Right ventricle myocardium superior (tissue), 1 donor: ENCODE measurements at regions not wholly inside any gene's neighbourhood (a gene's known extent, or its start where the extent isn't known, plus 50 kb on each side); places are given as distances from the start of the nearest gene placed in this dataset.

Experiments used
- ATAC-seq: fragments of 200-7000 bp; cut with Tn5 transposase; one replicate; pipeline ENCODE4 v1.9.1; 2020; ENCODE audit warnings: mild to moderate bottlenecking; ENCODE audit not compliant: poor library complexity
- DNase-seq: peaks from one replicate; pipeline ENCODE4 v3.0.0-alpha.2; 2020
- intact Hi-C: fragments of 100-400 bp; cut with DNase I; formaldehyde crosslinking; loops from one replicate; pipeline ENCODE4 v1.11.2; 2022
- donor health status: DM: no; HTN: yes; CAD: no; lungs with severe emphysema.

DNA sequence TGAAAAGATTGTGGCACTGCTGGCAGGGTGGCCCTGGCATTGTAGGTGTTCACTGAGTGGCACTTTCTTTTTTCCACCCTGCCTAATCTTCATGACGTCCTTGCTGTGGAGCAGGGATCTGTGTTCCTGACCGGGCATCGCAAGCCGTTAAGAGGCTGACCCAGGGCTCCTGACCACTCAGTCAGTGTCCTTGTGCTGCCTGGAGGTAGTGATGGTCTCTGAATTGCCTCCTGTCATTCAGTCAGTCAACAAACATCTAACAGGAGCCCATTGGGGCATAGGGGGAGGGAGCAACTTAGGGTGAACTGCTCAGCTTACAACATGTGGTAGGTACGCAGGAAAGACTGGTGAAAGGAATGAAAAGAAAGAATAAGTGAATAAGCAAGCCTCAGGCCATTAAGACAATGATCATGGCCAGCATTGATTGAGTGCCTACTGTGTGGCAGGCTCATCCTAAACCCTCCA is 152.0 kb downstream of the CEBPB start:
- DNase-seq: no peak
- no peak for ATAC-seq
- intact Hi-C loops: no loop called here

DNA sequence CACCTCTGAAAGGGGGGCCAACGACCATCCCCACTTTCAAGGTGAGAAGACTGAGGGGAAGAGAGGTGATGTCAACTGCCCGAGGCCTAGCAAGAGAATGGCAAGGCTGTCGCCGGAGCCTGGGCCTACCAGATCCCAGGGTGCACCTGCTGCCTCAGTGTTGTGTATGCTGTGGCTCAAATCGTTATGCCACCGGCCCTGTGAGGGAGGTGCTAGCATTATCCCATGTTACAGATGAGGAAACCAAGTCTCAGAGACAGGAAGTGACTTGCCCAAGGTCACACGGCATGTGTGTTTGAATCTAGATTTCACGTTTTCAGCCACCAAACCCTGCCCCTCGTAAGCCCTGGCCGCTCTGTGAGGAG is 152.5 kb downstream of the CEBPB start:
- DNase-seq: no peak
- intact Hi-C loops: no loop called here
- ATAC-seq: no peak

DNA sequence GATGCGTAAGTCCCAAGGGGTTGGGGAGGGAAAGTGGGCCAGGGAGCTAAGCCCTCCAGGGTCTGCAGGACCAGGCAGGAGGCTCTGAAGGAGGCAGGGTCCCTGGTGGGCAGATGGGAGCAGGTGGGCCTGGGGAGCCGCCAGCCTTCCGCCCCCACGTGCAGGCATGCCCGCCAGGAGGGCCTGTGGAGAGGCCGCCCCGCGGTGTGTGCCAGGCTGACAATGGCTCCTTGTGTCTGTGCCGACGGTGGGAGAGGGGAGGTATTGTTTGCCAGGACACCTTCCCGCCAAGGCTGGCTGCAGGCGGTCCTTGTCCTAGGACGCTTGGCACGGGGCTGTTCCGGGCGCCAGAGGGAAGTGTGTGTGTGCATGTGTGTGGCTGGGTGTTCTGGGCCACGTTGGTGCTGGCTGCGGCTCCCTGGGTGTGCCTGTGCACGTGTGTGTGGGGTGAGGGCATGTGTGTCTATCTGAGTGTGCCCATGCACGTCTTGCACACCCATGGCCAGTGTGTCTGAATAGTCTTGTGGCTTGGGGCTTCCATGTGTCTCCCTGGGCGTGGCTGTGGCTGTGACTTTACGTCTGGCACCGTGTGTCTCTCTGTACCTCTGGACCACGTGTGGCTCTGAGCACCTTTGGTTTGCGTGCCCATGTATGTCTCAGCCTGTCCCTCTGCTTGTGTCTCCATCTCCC is 153.0 kb downstream of the CEBPB start:
- no peak for ATAC-seq
- DNase-seq: no peak
- intact Hi-C loops: no loop called here

DNA sequence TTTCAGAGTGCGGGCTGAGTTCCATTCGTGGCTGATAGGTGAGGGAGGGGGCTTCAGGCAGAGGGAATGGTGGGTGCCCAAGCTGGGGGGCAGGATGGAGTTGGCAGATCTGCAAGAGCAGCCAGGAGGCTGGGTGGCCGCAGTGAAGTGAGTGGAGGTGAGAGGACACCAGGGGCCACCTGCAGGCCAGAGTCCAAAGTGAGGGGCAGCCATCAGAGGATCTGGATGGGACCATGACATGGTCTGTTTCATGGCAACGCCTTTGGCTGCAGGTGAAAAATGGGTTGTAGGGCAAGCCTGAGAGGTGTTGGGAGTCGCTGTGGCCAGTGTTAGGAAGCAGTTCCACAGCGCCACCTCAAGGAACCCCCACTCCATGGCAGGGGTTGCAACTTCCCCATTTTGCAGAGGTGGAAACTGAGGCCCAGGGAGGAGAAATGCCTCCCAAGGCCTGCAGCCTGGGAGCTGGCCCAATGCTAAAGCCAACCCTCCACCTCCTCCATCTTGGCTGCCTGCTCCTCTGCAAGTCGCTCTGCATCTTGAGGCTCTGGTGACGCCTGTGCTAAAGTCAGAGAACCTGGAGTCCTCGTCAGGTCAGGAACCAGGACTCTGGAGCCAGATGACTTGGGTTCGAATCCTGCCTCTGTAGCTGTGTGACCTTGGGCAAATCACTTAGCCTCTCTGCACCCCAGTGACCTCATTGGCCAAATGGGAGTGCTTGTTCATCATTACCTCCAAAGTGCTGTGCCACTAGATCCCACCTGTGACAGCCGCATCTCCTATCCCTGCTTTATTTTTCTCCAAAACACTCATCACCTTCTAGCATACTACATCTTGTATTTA is 153.8 kb downstream of the CEBPB start:
- DNase-seq: no peak
- no peak for ATAC-seq
- intact Hi-C loops: no loop called here

DNA sequence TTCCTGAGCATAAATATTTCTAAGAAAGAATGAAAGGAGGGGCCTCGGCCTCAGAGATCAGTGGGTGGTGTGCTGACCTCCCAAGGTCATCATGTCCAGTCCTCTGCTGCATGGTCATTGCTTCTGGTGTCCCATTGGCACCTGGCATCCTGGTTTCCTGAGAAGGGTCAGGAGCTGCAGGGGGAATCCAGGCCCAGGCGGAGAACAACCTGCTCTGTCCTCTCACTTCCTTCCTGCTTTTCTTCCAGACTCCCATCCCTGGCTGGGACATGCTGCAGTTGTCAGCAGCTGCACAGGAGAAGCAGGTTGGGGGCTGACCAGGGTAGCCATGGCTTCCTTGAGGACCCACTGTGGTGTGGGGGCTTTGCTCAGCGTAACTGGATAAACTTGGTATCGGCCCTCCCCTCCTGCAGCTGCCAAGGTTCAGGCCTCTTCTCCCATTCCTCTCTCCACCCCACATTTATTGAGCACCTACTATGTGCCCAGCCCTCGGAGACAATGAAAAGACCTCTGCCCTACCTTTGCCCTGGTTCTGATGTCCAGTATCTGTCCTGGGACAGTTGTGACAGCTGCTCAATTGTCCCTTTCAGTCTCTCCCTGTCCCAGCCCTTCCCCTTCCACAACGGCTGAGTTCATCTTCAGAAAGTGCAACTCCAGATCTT is 155.2 kb downstream of the CEBPB start:
- intact Hi-C loops: no loop called here
- no peak for ATAC-seq
- DNase-seq: no peak

DNA sequence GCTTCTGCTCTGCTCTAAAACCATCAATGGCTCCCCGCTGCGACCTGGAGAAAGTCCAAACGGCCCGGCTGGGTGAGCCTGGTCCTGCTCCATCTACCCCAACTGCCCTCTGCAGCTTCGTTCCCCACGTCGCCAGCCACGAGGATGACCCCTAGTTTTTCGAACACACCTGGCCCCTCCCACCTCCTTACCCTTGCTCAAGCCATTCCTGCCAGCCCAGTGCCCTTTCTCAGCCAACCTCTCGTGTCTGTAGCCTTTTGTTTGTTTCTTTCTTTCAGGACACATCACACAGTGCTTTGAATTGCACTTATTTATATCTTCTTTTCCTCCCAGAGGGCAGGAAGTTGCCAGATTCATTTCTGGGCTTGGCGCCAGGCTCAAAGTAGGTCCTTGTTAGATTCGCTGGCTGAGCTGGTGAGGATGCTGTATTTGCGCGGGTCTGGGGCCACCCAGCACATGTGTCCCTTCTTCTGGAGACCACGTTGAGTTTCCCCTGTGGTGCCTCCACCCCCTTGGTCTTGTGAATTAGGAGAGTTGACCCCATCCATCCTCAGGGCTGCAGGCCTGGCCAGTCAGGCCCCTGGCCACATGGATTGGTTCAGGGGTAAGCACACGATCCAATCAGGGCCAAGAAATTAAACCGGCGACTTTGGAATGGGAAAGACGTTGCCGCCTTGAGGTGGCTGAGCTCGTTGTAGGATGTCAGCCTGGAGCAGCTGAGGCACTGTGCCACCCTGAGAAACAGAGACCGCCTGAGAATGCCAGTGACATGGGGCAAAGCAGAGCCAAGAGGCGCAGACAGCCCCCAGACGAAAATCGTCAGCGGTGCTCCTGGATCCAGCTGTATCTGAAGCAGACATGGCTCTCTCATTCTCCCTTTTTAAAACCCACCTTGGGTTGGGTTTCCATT is 156.0 kb downstream of the CEBPB start:
- intact Hi-C loops: no loop called here
- DNase-seq (peak; percentile 92), ATAC-seq (peak; percentile 87)

DNA sequence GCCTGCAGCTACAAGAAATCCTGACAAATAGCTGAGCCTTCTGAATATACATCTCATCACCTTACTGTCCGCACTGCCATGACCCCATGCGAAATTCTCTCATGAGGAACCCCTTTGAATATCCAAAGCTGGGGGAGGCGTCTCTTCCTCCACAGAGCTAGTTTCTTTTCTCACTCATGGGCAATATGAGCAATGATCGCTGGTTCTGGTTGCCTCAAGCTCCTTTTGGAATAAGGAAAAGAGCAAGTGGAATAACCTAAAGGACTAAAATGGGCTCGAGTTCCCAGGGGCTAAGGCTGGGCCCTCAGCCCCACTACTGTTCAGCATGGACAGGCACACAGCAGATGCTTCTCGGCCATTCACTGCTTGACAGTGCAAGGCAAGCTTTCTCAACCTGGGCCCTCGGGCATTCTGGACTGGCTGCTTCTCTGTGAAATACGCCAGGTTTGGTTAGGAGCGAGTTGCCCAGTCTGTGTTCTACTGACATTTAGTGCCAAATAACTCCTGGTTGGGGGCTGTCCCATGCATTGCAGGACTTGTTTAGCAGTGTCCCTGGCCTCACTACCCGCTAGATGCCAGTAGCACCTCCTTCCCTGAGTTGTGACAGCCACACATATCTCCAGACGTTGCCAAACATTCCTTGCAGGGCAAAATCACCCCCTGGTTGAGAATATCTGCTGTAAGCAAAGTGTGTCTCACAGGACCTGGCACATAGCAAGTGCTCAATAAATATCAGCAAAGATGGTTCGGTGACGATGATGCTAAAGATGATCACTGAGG is 156.8 kb downstream of the CEBPB start:
- no peak for DNase-seq
- intact Hi-C loops: no loop called here
- peak; percentile 11 for ATAC-seq

DNA sequence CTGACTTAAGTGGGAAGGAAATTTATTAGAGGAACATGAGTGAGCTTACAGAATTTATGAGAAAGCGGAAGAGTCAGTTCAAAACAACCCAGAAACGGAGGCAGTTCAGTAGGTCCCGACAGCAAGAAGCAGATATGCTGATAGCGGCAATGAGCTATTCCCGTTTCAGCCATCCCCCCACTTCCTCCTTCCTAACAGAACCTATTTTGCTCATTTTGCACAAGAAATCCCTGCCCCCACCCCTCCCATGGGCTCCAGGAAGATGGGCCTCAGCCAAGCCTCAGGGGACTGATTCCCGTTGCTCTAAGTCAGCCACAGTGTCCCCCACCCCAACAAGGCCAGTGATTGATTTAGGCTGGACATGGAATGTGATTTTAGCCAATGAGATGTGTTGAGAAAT is 157.5 kb downstream of the CEBPB start:
- intact Hi-C loops: no loop called here
- DNase-seq: peak; percentile 73
- peak; percentile 26 for ATAC-seq

DNA sequence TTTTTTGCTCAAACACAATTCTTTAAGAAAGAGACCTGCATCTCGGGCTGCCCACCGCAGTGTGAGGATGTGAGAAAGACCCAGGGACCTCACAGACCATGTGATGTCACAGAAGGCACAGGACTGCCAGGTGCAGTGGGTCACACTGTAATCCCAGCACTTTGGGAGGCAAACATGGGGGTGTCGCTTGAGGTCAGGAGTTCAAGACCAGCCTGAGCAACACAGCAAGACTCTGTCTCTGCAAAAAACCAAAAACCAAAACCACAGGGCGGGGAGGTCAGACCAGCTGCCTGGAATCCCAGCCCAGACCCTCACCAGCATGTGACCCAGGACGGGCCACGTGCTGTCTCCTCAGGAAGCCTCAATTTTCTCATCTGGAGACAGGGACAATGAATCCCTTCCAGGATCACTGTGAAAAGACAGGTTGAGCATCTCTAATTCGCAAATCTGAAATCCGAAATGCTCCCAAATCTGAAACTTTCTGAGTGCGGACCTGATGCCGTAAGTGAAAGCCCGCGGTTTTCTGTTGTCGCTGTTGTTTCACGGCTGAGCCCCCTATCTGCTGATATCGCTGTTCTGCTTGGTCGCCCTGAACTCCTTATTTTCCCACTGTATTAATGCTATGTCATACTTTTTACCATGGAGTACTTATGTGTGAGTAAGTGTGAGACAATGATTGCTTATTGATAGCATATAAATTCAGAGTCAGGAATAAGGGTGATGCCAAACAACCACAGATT is 159.5 kb upstream of the PTPN1 start:
- intact Hi-C loops: no loop called here
- DNase-seq (no peak), ATAC-seq (no peak)

DNA sequence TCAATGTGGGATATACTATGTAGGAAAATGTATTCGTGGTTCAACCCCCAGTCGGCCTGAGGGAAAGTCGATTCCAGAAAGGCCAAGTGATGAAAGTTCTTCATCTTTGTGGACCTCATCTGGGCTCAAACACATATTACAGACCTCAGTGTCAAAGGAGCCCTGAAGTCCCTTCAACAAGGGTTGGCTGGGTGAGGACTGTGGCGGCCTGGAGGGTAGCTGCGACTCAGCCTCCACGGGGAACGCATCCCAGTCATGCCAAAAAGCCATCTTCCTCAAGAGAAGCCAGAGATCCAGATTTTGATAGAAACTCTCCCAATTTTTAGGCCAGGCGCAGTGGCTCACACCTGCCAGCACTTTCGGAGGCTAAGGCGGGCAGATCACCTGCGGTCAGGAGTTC is 158.6 kb upstream of the PTPN1 start:
- DNase-seq: no peak
- intact Hi-C loops: no loop called here

DNA sequence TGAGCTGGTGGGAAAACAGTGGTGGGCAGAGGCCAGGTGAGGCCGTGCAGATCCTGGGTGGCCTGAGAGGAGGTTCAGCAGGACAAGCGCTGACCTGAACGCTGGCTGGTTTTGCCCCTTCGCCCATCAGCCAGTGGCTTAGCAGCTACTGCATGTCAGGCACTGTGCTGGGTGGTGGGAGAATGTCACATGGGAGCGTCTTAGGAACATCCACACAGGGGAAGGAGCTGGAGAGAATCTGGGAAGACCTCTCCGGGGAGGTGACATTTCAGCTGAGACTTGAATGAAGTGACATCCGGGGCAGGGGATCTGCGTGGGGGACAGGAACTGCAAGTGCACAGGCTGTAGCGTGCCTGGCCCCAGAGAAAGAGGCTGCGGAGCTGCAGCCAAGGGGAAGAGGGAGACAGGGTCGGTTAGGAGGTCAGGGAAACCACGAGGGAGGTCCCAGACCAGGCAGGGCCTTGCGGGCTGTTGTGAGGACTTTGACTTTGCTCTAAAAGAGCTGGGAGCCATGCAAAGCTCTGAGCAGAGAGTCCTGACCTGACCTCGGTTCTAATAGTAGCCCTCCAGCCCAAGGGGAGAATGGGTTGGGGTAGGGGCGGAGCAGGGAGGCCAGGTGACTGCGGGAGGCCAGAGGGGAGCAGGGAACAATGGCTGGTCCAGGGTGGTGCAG is 156.8 kb upstream of the PTPN1 start:
- ATAC-seq: peak; percentile 40
- intact Hi-C loops: no loop called here
- no peak for DNase-seq

More for the DNA sequence above, 158.6 kb upstream of the PTPN1 start:
- ATAC-seq: no peak

DNA sequence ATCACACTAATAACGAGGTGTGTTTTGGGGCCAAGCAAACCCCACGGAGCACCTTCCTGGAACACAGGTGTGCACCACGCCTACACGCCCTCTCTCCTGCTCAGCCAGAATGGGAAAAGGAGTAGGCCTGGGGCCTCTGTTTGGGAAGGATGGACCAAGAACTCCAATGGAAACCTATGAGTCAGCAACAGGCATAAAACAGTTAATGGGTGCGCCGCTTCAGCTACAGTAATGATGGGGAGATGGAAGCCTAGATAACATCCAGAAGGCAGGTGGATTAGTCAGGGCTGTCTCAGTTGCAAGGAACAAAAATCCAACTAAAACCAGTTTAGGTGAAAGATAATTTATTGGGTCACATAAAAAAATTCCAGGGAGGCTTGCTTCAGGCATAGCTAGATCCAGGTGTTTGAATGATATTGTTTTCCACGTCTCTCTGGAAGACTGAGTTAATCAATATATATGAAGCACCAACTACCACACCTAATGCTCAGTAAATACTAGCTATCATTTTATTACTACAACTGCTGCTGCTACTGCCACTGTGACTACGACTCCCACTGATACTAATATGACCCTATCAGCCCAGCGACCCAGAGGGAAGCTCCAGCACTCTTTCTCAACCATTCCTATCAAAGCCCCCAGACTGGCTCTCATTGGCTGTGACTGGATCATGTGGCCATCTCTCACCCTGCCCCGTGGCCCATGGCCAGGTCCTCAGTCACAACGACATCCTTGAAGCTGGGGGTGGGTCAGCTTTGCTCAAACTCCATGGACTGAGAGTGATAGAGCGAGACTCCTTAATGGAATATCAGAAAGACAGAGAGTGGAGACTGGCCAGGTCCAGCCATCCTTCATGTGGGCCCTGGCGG is 155.2 kb upstream of the PTPN1 start:
- DNase-seq: no peak
- ATAC-seq: no peak
- intact Hi-C loops: no loop called here

DNA sequence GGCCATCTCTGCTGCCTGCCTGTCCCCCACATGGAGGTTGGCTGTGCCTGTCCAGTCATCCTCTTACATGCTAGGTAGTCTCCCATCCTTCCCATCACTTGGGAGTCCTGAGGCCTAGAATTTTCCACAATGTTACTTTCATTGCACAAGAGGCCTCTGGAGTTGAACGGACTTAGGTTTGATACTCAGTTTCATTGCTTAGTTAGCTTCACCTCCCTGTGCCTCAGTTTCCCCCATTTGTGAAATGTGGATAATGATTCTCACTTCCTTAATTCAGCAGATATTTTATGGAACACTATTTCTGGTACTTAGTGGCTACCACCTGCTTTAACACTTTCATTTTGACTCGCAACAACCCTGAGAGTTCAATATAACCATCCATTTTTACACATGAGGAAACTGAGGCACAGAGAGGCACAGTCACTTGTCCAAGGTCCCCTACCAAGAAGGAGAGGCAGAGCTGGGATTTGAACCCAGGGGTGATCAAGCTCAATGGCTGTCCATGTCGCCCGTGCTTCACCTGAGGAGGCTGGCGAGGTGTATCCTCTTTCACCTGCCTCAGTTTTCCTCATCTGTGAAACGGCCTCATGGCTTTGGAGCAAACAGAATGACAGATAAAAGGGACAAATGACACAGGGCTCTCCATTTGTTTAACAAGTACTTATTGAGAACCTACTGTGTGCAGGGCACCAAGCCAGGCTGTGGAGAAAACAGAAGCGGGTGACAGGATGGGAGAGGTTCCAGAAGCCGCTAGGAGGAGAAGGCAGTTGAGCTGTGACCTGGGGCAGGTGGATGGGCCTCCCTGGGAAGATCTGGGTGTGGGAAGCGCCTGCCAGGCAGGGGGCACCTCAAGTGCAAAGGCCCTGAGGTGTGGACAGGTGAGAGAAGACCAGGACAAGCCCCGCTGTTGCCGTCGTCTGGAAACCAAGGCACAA is 154.3 kb upstream of the PTPN1 start:
- no peak for ATAC-seq
- DNase-seq: no peak
- intact Hi-C loops: no loop called here

DNA sequence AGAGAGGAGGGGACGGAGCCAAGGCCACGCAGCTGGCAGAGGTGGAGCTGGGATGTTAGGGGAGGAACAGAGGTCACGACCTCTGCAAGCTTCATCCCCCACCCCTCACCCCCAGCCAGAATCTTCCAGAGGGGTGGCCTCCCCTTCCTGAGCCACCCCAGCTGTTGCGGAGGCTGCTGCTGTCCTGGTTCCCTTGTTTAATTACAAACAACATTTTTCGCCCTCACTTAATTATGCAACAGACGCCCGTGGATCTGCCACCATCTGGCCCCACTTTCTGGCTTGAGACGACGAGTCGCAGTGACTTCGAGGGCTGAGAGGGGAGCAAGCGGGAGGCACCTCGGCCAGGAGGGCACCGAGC is 153.7 kb upstream of the PTPN1 start:
- intact Hi-C loops: no loop called here
- ATAC-seq: no peak
- no peak for DNase-seq
